Ishikawa (cell line): ENCODE measurements at regions not wholly inside any gene's neighbourhood (a gene's known extent, or its start where the extent isn't known, plus 50 kb on each side); places are given as distances from the start of the nearest gene placed in this dataset.

ENCODE experiments used
- CEBPB ChIP-seq: IDR thresholded peaks from 2 replicates; pipeline ENCODE4 v1.6.1; 2012
- EP300 ChIP-seq: IDR thresholded peaks from 2 replicates; pipeline ENCODE4 v1.6.1; 2012; ENCODE audit warnings: borderline replicate concordance
- FOXM1 ChIP-seq: IDR thresholded peaks from 2 replicates; pipeline ENCODE4 v1.6.1; 2012; ENCODE audit warnings: low read depth, borderline replicate concordance
- NFIC ChIP-seq: IDR thresholded peaks from 2 replicates; pipeline ENCODE4 v1.6.1; 2012
- RAD21 ChIP-seq: IDR thresholded peaks from 2 replicates; pipeline ENCODE4 v1.6.1; 2012; ENCODE audit warnings: low read depth
- REST ChIP-seq: IDR thresholded peaks from 2 replicates; pipeline ENCODE4 v1.6.1; 2012; ENCODE audit warnings: low read depth, mild to moderate bottlenecking
- YY1 ChIP-seq: IDR thresholded peaks from 2 replicates; pipeline ENCODE4 v1.6.1; 2012; ENCODE audit warnings: low read depth

GRCh38 chr20:39752262-39752876 lies 790.2 kb downstream of the DHX35 start:
- no peak for TF ChIP-seq NFIC
- no peak for TF ChIP-seq REST
- no peak for TF ChIP-seq YY1
- no peak for TF ChIP-seq CEBPB
- TF ChIP-seq RAD21 = no peak
- no peak for TF ChIP-seq FOXM1
- no peak for TF ChIP-seq EP300
